Ishikawa (cell line): ENCODE measurements at regions not wholly inside any gene's neighbourhood (a gene's known extent, or its start where the extent isn't known, plus 50 kb on each side); places are given as distances from the start of the nearest gene placed in this dataset.

Source experiments
- EP300 ChIP-seq: IDR thresholded peaks from 2 replicates; pipeline ENCODE4 v1.6.1; 2012; ENCODE audit warnings: borderline replicate concordance
- NFIC ChIP-seq: IDR thresholded peaks from 2 replicates; pipeline ENCODE4 v1.6.1; 2012
- TEAD4 ChIP-seq: IDR thresholded peaks from 2 replicates; pipeline ENCODE4 v1.6.1; 2012
- USF1 ChIP-seq: IDR thresholded peaks from 2 replicates; pipeline ENCODE4 v1.6.1; 2012

- TF ChIP-seq EP300 = no peak
- TF ChIP-seq NFIC = no peak
- no peak for TF ChIP-seq USF1
- TF ChIP-seq TEAD4 = no peak
Observed at GRCh38 chr2:118667348-118667747, 180.1 kb downstream of the EN1 start.
